HUES48 (cell line): ENCODE measurements at regions not wholly inside any gene's neighbourhood (a gene's known extent, or its start where the extent isn't known, plus 50 kb on each side); places are given as distances from the start of the nearest gene placed in this dataset.

Experiments used
- H3K27ac ChIP-seq: one replicate; pipeline ENCODE4 v1.7.0; 2013; ENCODE audit warnings: low read depth, low read length, inconsistent platforms
- H3K27me3 ChIP-seq: 2 replicates; pipeline ENCODE4 v1.6.1; 2013; ENCODE audit warnings: mild to moderate bottlenecking, low read length; ENCODE audit not compliant: control insufficient read depth, insufficient read depth
- H3K36me3 ChIP-seq: 2 replicates; pipeline ENCODE4 v1.6.1; 2013; ENCODE audit warnings: low read length; ENCODE audit not compliant: control insufficient read depth, insufficient read depth
- H3K4me1 ChIP-seq: 2 replicates; pipeline ENCODE4 v1.6.1; 2013; ENCODE audit warnings: mild to moderate bottlenecking, low read length; ENCODE audit not compliant: control insufficient read depth, insufficient read depth
- H3K4me3 ChIP-seq: 2 replicates; pipeline ENCODE4 v1.5.1; 2013; ENCODE audit warnings: mild to moderate bottlenecking, low read depth, low read length
- H3K9ac ChIP-seq: 2 replicates; pipeline ENCODE4 v1.6.1; 2013; ENCODE audit warnings: mild to moderate bottlenecking, low read depth, low read length, moderate library complexity
- H3K9me3 ChIP-seq: 2 replicates; pipeline ENCODE4 v1.6.1; 2013; ENCODE audit warnings: low read length; ENCODE audit not compliant: control insufficient read depth, insufficient read depth

DNA sequence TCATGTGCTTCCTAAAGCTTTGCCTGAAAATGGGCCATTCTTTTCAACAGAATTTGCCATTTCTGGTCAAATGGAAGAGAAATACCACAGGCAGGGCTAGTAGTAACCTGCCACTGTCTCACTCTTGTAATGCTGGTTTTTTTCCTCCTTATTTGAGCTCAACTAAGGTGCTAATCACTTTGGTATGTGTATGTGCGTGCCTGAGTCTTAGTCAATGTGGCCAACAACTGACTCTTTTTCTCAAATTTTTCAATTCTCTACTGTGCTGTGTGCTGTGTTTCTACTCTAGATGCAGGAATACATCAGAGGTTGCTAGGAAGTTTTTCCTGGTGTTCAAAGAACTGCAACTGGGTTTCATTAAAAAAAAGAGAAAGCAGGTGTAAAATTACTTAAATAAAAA lies 870.2 kb downstream of the EFNB2 start:
- Histone ChIP-seq H3K27ac (no peak overlapping the region), H3K36me3 (no peaks in the 10 kb centered on the region), H3K27me3 (no peaks in the 10 kb centered on the region), H3K9me3 (no peaks in the 10 kb centered on the region), H3K4me1 (no peaks in the 10 kb centered on the region), H3K4me3 (no peak overlapping the region), H3K9ac (no peak overlapping the region)

DNA sequence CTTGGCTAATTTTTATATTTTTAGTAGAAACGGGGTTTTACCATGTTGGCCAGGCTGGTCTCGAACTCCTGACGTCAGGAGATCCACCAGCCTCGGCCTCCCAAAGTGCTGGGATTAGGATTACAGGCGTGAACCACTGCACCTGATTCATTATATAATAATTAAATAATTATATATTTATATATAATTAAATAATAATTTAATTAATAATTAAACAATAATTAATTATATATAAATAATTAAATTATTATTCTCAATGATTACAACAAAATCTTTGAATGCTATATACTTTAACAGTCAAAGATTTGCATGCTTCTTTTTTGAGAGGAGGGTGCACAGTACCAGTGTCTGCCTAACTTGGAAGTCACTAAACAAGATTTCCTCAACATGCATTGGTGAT lies 872.3 kb downstream of the EFNB2 start:
- Histone ChIP-seq H3K36me3 (no peaks in the 10 kb centered on the region), H3K4me3 (no peak overlapping the region), H3K27me3 (no peaks in the 10 kb centered on the region), H3K27ac (no peak overlapping the region), H3K9ac (no peak overlapping the region), H3K9me3 (no peaks in the 10 kb centered on the region), H3K4me1 (no peaks in the 10 kb centered on the region)

GRCh38 chr13:105660561-105660960 lies 874.9 kb downstream of the EFNB2 start:
- Histone ChIP-seq H3K36me3 (no peaks in the 10 kb centered on the region), H3K9me3 (no peaks in the 10 kb centered on the region), H3K4me3 (no peak overlapping the region), H3K9ac (no peak overlapping the region), H3K4me1 (no peaks in the 10 kb centered on the region), H3K27ac (no peak overlapping the region), H3K27me3 (no peaks in the 10 kb centered on the region)

DNA sequence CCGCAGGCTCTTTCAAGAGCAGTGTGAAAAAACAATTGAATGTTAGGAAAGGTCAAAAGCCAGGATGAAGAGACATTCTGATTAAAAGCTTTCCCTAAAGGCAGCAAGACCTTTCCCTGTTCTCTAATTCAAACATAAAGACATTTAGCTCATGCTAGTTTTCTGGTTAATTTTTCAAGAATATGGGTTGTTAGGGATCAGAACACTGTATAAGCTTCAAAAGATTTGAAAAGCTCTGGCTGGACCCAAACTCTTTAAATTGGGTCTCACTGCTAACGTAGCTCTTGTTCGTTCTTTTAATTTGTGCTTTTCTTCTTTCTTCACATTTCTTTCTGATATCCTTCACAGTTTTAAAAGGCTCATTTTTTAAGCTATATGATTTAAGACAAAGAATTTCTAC lies 877.0 kb downstream of the EFNB2 start:
- Histone ChIP-seq H3K9me3 (no peaks in the 10 kb centered on the region), H3K27ac (no peak overlapping the region), H3K4me1 (no peaks in the 10 kb centered on the region), H3K9ac (no peak overlapping the region), H3K36me3 (no peaks in the 10 kb centered on the region), H3K4me3 (no peak overlapping the region), H3K27me3 (no peaks in the 10 kb centered on the region)

- no peak overlapping the region for H3K27ac ChIP-seq
- no peaks in the 10 kb centered on the region for H3K36me3 ChIP-seq
- H3K9me3 ChIP-seq = no peaks in the 10 kb centered on the region
- H3K4me3 ChIP-seq = no peak overlapping the region
- no peaks in the 10 kb centered on the region for H3K27me3 ChIP-seq
- no peak overlapping the region for H3K9ac ChIP-seq
- H3K4me1 ChIP-seq = no peaks in the 10 kb centered on the region
Measured at GRCh38 chr13:105655046-105655445, 880.4 kb downstream of the EFNB2 start.

DNA sequence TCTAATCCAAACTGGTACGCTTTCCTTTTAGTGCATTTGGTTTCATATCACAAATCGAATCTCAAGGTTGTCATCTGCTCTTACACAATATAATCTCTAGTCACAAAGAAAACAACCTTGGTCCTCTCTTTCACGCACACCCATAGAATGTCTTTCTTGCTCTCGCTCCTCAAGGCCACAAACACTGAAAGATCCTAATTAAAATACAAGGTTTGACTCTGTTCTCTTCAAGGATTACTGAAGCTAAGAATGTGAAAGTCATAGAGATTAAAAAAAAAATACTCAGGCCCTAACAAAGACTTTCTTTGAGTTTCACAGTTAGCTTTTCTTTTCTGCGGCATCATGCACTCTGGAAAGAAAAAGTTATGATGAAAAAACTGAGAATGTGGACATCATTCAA lies 891.5 kb downstream of the EFNB2 start:
- Histone ChIP-seq H3K4me1 (no peaks in the 10 kb centered on the region), H3K4me3 (no peak overlapping the region), H3K9me3 (no peaks in the 10 kb centered on the region), H3K27ac (no peak overlapping the region), H3K27me3 (no peaks in the 10 kb centered on the region), H3K36me3 (no peaks in the 10 kb centered on the region), H3K9ac (no peak overlapping the region)

GRCh38 chr13:105642511-105642958 lies 892.9 kb downstream of the EFNB2 start:
- Histone ChIP-seq H3K36me3 (no peaks in the 10 kb centered on the region), H3K4me3 (no peak overlapping the region), H3K9me3 (no peaks in the 10 kb centered on the region), H3K4me1 (no peaks in the 10 kb centered on the region), H3K27ac (no peak overlapping the region), H3K9ac (no peak overlapping the region), H3K27me3 (no peaks in the 10 kb centered on the region)

- H3K27me3 ChIP-seq = no peaks in the 10 kb centered on the region
- H3K9ac ChIP-seq = no peak overlapping the region
- no peaks in the 10 kb centered on the region for H3K9me3 ChIP-seq
- no peak overlapping the region for H3K27ac ChIP-seq
- no peaks in the 10 kb centered on the region for H3K36me3 ChIP-seq
- no peaks in the 10 kb centered on the region for H3K4me1 ChIP-seq
- no peak overlapping the region for H3K4me3 ChIP-seq
Measured at GRCh38 chr13:105641121-105641520, 894.3 kb downstream of the EFNB2 start.

- no peaks in the 10 kb centered on the region for H3K4me1 ChIP-seq
- H3K27me3 ChIP-seq = no peaks in the 10 kb centered on the region
- H3K9ac ChIP-seq = no peak overlapping the region
- H3K36me3 ChIP-seq = no peaks in the 10 kb centered on the region
- no peaks in the 10 kb centered on the region for H3K9me3 ChIP-seq
- no peak overlapping the region for H3K4me3 ChIP-seq
- H3K27ac ChIP-seq = no peak overlapping the region
Measured at GRCh38 chr13:105638426-105638825, 897.0 kb downstream of the EFNB2 start.

DNA sequence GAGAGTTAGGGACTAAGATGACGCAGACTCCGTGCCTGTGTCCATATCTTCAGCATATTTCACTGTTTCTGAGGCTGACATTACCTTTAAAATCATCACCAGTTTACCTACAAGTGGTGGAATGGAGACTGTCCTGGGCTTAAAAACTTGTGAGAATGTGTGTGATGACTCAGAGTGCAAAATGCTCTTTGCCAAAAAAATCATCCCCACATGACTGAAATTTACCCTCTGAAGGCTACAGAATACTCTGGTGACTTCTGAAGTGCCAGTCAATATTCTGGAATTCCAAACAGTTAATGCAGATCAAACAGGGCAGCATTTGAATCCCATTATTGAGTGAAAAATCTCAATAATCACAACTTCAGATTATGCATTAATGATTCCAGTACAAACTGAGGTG lies 901.4 kb downstream of the EFNB2 start:
- H3K36me3 ChIP-seq = no peaks in the 10 kb centered on the region
- H3K9ac ChIP-seq = no peak overlapping the region
- H3K4me3 ChIP-seq = no peak overlapping the region
- H3K4me1 ChIP-seq = no peaks in the 10 kb centered on the region
- no peaks in the 10 kb centered on the region for H3K27me3 ChIP-seq
- H3K27ac ChIP-seq = no peak overlapping the region
- H3K9me3 ChIP-seq = no peaks in the 10 kb centered on the region

DNA sequence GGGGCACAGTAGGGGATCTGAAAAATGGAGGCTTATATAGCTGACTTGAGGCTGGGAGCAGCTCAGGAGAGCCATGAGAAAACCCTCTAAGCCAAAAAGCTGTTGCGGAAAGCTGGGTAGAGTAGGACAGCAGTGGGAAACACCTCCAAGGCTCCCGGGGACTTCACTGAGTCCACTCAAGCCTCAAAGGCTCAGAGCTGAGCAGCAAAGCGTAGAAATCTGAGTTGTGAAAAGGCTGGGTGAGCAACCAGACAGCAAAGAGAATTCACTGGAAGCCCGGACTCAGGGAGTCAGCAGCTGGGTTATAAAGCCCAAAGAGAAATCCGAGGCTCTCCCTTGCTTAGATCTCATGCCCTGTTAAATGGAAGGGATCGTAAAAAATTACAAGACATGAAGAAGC lies 905.0 kb downstream of the EFNB2 start:
- Histone ChIP-seq H3K4me1 (peaks cover 8% of the 10 kb centered on the region; the same call in 1 of the 2 replicates), H3K27me3 (no peaks in the 10 kb centered on the region), H3K27ac (no peak overlapping the region), H3K4me3 (no peak overlapping the region), H3K9me3 (no peaks in the 10 kb centered on the region), H3K36me3 (no peaks in the 10 kb centered on the region), H3K9ac (no peak overlapping the region)

GRCh38 chr13:105627270-105627669 lies 908.2 kb downstream of the EFNB2 start:
- Histone ChIP-seq H3K9ac (no peak overlapping the region), H3K36me3 (no peaks in the 10 kb centered on the region), H3K9me3 (no peaks in the 10 kb centered on the region), H3K4me1 (peaks cover 8% of the 10 kb centered on the region; the same call in 1 of the 2 replicates), H3K27ac (no peak overlapping the region), H3K27me3 (no peaks in the 10 kb centered on the region), H3K4me3 (no peak overlapping the region)
